ENCODE measurements at regions not wholly inside any gene's neighbourhood (a gene's known extent, or its start where the extent isn't known, plus 50 kb on each side); places are given as distances from the start of the nearest gene placed in this dataset.

DNA sequence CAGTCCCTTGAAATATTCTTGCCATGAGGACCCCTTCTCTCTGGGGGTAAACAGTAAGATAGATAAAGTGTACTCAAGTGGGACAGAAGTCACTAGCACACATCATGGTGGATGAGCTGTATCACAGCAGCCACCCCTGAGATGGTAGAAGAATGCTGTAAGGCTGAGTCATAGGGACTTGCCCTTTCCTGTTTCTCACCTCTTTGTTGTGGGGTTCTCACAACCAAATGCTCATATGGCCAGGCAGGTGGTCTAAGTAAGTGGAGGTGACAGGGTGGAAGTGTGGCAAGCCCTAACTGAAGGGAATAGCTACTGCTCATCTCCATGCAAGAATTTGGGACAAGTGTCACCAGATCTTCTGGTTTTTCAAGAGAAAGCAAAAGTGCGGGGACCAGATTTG is 202.7 kb upstream of the SLC14A2 start:
- DNase-seq (ENCODE audit: low read depth in 4 of 4, low spot score in 2 of 4) = no peak

DNA sequence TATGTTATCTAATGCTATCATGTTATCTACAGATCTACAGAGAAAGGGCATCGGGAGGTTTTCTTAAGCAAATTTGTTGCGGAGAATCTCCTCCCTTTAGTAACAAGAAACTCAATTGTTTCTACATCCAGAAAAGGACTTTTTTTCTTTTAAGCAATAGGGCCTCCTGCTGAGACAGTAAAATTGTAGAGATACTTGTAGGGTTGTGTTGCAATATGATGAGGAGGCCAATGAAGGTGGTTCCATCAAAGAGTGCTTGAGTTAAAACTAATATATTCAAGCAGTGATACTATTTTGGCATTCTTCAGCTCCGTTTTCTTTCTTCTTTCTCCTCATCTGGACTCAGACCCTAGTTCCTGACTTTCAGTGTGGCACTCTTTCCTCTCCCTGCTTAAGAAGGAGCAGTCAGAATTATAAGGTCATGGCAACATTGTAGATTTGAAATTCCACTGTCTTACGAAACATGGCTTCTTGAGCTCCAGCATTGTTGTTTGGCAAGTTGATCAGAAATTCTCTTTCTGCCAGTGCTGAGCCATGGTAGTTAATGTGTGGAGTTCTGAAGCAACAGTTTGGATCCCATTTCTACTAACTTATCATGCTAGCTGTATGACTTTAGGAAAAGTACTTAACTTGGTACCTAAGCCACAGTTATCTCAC is 202.0 kb upstream of the SLC14A2 start:
- DNase-seq (ENCODE audit: low read depth in 4 of 4, low spot score in 2 of 4) = no peak

DNA sequence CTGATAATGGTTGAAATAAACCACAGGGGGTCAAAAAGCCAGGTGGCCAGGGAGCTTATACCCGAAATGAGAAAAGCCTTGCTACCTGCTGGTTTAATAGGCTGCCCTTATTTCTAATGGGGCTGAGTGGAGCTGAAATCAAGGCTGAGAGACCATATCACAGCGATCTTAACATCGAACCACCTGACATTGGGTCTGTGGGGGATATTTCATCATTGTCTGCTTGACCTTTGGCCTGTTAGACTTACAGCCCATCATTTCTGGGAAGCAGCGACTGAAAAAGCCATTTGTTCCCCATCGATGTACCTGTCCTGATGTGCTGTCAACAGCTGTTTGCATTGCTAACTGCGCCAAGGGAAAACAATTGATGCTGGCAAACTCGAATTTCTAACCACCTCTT is 199.7 kb upstream of the SLC14A2 start:
- DNase-seq (ENCODE audit: low read depth in 4 of 4, low spot score in 2 of 4) = no peak

DNA sequence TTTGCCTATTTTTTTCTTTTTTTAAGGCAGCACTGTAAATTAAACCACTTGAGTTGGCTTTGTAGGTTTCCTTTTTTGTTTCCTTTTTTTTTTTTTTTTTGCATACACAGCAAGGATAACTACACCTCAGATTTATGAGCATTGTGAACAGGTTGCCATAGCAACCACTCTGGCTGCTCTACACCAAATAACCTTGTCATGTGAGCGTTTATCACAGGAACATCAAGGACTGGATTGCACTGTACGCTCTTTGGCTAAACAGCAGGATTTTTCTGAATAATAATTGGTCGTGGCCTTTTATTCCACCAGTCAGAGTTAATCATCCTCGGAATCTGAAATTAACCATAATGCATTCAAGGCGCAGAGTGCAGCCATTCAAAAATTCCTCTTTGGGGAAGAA is 199.1 kb upstream of the SLC14A2 start:
- DNase-seq (ENCODE audit: low read depth in 4 of 4, low spot score in 2 of 4) = peak in 3 of 4 donors; percentile 46 to 72 (median 51)

DNA sequence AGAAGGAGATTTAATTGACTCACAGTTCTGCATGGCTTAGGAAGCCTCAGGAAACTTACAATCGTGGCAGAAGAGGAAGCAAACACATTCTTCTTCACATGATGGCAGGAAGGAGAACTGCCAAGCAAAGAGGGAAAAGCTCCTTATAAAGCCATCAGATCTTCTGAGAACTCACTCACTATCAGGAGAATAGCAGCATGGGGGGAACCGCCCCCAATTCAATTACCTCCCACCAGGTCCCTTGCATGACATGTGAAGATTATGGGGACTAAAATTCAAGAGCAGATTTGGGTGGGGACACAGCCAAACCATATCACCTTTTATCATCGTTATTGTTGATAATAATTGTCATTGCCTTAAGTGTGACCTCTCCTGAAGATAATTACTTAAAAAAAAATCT is 197.9 kb upstream of the SLC14A2 start:
- no peak for DNase-seq (ENCODE audit: low read depth in 4 of 4, low spot score in 2 of 4)

DNA sequence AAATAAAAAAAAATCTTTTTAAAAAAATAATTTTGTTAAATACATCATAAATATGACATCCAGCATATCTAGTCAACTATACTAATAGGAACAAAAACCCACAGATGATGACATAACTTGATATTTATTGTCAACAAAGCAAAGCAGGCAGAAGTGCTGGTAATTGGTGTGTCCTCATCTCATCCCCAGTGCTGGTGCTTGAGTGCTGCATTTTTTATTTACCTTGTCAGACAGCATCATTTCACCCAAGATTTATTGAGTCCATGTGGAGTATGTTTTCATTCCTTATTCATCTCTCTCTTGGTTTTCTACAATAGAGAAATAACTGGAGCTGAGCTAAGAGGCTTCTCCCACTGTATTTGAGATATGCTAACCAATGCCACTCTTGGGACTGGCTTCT is 191.6 kb upstream of the SLC14A2 start:
- DNase-seq (ENCODE audit: low read depth in 4 of 4, low spot score in 2 of 4) = no peak

DNA sequence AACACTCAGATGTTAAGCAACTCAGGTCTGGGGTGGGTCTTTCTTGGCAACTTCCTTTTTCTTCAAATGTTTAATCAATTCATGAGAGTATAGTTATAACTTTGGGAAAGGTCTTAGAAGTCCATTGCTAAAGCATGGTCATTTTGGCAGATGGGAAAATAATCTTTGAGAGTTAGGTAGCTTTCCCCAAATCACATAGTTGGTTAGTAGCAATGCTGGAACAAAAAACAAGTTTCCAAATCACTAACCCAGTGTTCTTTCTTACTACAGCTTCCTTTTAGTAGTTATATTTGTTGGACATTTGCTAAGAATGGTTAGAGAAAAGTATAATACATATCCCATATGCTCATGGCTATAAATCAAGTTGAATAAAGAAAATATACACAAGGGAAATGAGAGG is 185.2 kb upstream of the SLC14A2 start:
- no peak for DNase-seq (ENCODE audit: low read depth in 4 of 4, low spot score in 2 of 4)

DNA sequence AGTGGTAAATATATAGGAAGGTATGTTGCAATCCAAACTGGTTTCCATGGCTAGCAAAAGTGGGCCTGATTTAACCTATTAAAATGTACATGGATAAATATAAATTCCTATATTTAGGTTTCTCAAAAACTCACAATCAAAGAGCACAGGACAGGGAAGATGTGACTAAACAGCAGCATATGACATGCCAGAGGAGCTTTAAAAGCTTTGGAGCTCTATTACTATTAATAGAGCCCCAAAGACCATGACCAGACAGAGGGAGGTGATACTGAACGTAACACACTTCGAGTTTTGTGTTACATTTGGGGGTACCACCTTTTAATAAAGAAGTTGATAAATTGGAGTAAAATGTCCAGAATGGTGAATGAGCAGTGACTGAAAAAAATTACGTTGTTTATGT is 179.5 kb upstream of the SLC14A2 start:
- DNase-seq (ENCODE audit: low read depth in 4 of 4, low spot score in 2 of 4) = no peak

DNA sequence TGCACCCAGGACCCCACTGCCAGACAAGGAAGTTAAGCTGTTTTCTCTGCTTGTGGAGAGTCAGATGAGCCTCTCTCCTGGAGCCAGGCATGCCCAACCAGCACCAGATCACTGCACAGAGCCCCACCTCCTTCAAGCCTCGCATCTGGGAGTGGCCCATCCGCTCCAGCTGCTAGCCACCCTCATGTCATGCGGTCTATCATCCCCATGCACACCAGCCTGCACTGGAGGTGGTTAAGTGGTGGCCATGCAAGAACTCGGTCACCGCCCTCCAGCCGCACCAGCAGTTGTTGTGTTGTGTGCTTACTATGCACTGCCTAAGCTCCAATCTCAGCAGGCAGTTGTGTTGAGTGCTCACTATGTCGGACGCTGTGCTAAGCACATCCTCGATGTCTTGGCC is 177.9 kb upstream of the SLC14A2 start:
- DNase-seq (ENCODE audit: low read depth in 4 of 4, low spot score in 2 of 4) = no peak

DNA sequence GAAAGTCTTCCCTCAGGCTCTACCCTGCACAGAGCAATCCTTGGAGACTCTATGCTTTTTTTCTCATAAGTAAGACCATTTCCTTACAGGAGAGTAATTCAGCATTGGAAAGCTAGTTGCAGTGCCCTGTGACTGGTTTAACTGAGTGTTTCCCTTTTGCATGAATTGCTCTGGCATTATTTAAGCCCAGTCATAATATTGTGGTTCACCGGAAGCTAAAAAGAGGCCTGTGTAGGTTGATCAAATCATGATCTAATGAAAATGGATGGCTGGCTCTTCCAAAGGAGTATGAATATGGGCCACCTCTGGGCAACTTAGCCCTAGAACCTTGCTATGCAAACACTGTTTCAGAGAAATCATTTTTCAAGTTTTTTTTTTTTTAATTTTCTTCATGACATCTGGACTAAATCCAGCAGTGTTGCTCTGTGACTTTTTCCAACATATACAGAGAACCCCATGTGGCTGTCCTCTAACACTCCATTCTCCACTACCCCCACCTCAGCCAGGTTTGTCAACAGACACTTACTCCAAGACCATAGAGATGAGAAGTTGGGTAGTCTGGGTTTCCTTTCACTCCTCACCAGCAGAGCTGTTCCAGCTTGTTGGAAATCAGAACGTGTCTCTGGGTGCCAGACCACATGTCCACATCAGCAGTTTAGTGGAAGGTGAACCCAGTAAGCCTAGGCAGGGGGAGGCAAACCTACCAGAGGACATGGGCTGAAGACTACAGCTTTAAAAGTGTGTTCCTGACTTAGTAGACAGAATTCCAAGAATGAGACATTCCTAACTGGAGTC is 175.2 kb upstream of the SLC14A2 start:
- no peak for DNase-seq (ENCODE audit: low read depth in 4 of 4, low spot score in 2 of 4)

DNA sequence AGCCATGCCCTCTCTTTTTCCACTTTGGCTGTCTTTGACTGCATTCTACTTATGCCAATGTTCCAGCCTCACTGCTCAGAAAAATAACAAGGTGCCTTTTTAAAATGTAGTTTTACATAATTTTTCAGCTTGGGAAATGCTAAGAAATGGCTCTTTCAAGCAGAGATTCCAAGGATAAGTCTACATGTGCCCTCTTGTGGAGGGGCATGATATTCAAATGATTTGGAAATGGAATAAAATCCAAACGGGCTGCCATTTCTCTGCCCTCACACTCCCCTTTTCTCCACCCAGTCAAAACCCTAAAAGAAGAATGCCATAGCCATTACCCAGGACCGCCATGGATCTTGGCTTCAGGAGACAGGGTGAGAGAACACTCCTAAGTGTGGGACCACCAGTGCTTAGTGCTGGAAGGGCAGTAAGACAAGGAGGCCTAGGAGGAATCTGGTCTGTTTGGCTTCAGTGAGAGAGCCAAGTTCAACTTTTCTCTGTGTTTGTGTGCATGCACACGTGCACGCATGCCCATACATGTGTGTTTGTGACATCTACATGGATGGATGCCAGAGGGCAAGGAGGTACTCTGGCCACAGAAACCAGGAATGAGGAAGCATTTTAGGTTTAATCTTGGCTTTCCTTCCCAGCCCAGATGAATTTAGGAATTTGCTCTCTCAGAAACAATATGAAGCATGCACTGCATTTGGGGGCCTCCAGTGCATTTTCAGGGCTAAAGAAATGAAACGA is 174.0 kb upstream of the SLC14A2 start:
- no peak for DNase-seq (ENCODE audit: low read depth in 4 of 4, low spot score in 2 of 4)

DNA sequence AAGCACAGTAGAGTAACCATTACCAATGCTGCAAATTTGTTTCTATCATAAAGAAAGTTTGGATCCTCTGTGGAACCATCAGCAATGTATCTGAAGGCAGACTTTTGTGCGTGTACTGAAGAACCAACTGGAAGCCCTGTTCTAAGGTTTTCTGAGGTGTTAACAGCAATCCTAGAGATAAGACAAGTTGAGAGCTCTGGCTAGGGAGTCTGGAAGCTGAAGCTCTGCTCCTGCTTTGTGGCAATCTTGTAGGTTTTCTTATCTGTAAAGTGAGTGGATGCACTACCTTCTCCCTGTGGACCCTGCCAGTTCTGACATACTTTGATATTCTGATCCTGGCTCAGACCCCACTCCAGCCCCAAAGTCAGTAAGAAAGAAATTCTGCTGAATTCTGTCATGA is 171.2 kb upstream of the SLC14A2 start:
- no peak for DNase-seq (ENCODE audit: low read depth in 4 of 4, low spot score in 2 of 4)

DNA sequence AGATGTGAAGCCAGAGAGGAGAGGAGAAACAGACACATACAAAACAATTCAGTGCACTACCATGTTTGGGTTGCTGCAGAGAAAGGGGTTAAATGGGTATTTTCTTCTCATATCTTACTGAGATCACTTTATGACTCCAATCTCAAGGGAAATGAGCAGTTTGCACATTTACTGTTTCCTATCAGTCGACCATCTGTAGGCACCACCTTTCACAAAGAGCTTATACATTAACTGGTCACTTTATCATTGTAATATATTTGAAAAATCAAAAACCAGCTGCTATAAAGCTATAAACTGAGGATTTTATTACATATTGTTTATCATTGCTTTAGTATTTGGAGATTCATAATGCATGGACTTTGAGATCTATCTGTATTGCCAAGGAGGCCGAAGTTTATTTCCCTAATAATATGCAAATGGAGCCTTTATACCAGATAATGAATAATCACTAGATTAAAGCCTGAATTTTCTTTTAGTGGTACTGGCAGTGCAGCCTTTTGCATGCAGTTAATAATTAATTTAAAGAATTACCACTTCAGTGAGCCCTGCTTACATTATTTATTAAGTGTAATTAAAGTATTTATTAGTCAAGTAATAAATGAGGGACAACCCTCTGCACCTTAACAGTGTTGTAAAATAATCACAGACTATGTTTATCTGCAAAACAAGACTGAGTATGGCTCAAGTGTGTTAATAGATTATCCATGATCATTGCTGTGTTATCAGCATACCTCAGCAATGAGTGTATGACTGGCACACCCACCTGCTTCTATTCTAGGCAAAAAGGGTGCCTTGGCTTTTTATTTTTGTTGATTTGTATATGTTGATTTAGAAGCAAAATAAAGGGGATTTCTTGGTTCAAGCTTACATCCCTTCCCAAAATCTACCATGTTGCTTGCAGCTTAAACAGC is 167.7 kb upstream of the SLC14A2 start:
- DNase-seq (ENCODE audit: low read depth in 4 of 4, low spot score in 2 of 4) = no peak

DNA sequence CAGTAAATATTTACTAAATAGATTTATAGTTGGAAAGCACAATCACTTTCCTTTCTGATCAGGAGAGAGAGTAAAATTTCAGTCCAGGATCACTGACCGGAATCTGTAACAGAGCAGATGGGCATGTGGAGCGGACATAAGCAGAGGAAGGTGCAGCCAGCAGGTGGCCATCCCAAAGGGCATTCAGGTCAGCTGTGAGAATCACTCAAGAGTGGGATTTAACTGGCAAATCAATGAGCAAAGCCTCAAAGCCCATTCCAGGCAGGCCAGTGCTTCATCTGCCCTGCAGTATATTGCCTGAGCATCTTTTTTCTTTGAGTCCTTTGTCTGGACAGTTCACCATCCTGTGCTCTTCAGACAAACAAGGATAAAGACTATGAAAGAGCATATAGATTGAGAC is 166.4 kb upstream of the SLC14A2 start:
- no peak for DNase-seq (ENCODE audit: low read depth in 4 of 4, low spot score in 2 of 4)

DNA sequence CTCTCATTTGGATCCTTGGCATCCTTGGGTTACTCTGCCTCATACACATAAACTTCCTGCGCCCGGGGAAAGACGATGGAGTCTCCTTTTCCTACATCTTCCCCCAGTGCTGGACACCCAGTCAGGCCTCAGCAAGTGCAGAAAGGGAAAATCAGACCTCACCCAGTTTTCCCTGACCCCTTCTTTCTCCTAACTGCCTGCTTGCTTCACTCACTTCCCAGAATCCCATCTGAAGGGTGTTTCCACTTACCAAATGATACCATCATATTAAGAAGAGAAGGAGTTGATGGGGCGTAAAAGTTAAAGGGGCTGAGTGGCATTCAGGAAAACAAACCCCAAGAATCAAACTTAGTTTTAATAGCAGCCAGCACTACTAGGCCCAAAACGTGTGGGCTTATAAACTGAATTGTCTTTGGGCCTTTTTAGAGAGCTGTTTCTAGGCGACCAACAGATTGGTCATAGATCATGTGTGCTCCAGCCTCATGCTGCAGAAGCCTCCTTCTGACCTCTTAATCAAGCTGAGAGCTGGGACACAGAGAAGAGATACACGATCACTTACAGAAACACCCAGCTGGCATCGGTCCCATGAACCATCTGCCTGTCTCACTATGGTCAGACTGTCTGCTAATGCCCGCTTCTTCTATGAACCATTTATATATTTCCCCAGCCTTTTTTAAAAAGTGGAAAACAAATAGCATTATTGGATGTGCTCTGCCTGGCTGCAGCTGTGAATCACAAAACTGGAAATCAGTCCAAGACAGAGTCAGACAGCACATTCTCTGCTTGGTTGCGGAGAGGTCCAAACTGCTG is 165.7 kb upstream of the SLC14A2 start:
- DNase-seq (ENCODE audit: low read depth in 4 of 4, low spot score in 2 of 4) = peak in 3 of 4 donors; percentile 28 to 57 (median 37)

DNA sequence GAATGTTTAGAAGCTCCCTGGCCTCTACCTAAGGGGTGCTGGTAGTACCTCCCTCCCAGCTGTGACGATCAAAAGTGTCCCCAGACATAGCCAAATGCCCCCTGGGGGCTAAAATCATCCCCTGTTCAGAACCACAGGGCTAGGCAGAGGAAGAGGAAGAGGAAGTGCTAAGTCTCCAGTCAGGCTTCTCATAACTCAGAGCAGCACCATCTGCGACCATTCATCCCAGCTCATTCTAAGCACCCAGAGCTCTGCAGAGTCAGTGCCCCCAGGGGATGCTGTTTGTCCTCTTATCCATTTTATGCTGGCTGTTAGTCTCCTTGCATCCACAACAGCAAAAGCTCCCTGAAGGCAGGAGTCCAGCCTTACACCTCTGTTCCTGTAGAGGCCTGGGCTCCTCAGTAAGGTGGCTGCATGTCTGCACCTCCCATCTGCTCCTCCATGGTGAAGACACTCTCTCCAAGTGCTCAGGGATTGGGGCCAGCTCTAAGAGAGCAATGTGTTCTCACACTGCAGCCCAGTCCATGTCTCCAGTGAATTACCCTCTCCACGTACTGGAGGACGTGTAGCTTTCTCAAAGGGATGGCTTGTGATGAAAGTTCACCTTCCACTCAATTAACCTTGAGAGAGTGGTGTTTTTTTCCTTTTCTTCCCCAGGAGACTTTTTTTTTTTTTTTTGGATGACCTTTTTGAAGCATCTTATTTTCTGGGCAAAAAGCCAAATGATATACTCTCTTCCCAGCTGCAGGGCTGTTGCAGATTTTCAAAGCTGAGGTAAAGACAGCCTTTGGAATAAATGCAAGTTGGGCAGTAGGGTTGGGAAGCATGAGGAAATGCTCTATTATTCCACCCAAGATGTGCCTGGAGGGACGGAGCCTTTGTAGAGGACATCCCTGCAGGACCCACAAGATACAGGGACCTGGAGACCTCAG is 158.9 kb upstream of the SLC14A2 start:
- DNase-seq (ENCODE audit: low read depth in 4 of 4, low spot score in 2 of 4) = no peak

DNA sequence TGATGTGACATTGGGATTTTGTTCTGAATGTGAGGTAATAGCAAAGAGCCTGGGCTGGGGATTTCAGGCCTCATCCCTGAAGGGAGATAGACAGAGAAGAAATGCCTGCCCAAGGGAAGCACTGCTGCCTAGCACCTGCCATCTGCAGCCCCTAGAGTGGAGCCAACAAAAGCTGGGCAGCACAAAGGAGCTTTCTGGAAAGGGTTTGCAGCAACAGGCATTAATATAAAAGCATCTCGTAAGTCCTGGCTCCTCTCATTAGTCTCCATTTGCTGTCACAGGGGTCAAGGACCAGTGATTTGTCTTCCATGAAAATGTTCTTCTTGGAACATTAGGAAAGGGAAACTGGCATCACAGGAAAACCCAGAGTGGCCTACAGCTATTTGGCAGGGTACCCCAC is 157.2 kb upstream of the SLC14A2 start:
- no peak for DNase-seq (ENCODE audit: low read depth in 4 of 4, low spot score in 2 of 4)

DNA sequence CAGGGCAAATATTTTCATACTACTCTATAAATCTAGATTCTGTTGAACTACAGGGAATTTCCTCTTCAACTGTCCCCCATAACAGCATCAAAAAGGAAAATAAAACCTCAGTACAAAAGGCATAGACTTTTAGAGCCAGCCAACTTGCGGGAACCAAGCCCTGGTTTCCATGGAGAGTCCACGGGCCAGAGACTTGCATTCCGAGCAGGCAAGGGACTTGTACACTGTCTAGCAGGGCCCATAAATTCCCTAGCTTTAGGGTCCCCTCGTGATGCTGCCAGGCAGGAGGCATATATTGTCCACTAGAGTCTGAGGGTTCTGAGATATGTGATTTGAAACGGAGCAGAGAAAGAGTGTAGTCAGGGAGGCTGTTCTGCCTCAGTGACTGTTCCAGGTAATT is 153.1 kb upstream of the SLC14A2 start:
- DNase-seq (ENCODE audit: low read depth in 4 of 4, low spot score in 2 of 4) = no peak

DNA sequence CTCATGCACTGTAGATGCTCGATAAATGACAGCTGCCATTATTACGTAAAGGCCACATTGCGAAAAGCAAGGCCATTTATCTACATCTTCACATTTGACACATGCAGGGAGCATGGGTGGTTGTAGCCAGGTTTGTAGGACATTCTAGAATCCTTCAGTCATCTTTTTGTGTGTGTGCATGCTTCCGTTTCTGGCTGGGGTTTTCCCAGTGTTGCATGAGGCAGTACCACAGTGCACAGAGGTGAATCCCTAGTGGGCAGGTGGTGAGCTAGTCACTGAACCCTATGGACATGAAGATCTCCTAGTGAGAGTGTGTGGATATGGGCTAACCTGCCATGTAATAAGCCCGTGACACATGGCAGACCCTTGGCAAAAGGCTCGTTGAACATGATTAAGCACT is 151.8 kb upstream of the SLC14A2 start:
- DNase-seq (ENCODE audit: low read depth in 4 of 4, low spot score in 2 of 4) = no peak

All from left renal cortex interstitium (tissue), 4 donors.